KOPT-K1 (cell line): ENCODE measurements at regions not wholly inside any gene's neighbourhood (a gene's known extent, or its start where the extent isn't known, plus 50 kb on each side); places are given as distances from the start of the nearest gene placed in this dataset.

Experiments used
- H3K27ac ChIP-seq: fragments of 200-600 bp; sonication (generic); 2 replicates; pipeline ENCODE4 v1.5.1; 2016; ENCODE audit warnings: antibody characterized with exemption, mild to moderate bottlenecking, low read depth, low read length; ENCODE audit not compliant: poor library complexity, severe bottlenecking
- H3K36me3 ChIP-seq: fragments of 200-600 bp; sonication (generic); 2 replicates; pipeline ENCODE4 v1.5.1; 2017; ENCODE audit warnings: antibody characterized with exemption, mild to moderate bottlenecking, low read length, moderate library complexity; ENCODE audit not compliant: insufficient read depth
- H3K9me3 ChIP-seq: fragments of 200-600 bp; sonication (generic); 2 replicates; pipeline ENCODE4 v1.5.1; 2017; ENCODE audit warnings: antibody characterized with exemption, low read length, mild to moderate bottlenecking; ENCODE audit not compliant: insufficient read depth, poor library complexity, severe bottlenecking

DNA sequence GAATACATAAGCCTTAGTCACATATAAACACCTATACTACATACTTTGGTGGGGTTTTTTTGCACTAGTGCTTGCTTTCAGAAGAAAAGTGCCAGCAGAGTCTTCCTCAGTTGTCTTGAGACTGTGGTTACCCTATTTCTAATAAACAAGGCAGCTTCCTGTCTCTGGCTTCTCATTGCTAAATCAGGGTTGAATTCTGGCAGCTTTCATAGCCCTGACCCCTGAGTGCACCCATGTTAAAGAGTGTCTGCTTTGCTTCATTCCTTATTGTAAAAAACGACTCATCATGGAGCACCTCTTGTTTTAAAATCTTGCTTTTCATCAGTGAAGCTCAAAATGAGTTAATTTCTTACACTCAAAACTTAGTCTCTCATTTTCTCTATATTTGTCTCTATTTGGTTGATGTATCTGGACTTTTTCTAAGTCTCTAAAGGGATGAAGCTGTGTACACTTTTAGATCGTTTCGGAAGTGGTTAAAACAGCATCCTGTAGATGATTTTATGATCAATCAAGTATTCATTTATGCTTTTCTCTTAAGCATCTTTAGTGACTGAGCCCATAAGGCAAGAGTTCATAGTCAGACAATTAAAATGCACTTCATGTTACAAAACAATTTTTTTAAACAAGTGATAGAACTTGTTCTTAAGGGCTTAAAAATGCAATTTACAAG lies 72.1 kb downstream of the KLF12 start:
- H3K27ac ChIP-seq: peak overlapping the region; percentile 88

DNA sequence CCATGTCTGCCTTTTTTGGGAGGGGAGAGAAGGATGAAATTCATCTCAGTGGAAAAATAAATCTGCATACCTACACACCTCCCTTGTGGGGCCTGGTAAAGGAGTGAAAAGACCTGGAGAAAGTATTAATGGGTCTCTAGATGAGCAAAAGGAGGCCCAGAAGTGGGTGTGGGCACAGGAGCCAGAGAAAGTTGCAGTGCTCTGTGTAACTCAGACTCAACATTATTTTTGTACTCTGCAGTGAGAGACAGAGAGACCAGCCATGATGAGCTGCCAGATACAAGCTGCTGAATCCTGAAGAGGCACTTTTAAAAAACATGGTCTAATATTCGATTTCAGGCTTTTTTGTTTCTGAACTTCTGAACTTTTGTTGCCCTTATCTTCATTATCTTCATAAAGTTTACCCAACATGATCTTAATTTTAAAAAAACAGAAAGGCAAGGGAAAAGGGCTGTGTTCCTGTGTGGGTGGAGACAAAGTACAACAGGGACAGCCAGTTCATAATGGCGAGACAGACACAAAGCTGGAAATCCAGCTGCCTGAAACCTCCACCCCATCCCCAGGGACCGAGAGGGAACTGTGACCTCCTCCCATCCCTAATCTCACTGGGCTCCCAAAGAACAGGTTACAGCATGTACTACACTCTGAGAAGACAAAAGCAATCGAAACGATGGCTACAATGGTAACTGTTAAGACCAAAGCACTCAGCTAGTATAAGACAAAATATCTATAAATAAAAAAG lies 77.2 kb downstream of the KLF12 start:
- Histone ChIP-seq H3K27ac (peak overlapping the region; percentile 57), H3K9me3 (peaks cover 8% of the 10 kb centered on the region), H3K36me3 (no peaks in the 10 kb centered on the region)

More for the DNA sequence above, 72.1 kb downstream of the KLF12 start:
- Histone ChIP-seq H3K36me3 (no peaks in the 10 kb centered on the region), H3K9me3 (peaks cover 8% of the 10 kb centered on the region)

DNA sequence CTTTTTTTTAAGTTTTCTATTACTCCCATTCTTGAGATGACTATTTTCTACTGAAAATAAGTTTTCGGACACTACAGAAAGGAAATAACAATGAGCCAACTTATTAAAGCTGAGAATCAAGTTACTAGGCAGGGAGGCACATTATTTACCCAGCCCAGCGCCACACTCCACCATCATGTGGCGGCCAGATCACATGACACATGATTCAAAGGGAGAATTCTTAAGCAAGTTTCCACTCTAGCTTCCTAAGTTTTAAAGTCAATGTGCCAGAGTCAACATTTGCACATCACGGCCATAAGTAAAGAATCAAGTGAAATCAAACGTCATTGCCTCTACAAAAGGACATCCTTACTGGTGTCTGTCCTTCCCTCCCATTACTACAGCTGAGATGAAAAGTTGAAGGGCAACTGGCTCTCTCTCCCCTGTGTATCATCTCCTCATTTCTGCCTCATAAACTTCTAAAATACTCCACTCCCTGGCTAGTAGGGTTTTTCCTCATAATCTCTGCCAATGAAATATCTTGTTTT lies 81.7 kb downstream of the KLF12 start:
- Histone ChIP-seq H3K9me3 (no peaks in the 10 kb centered on the region), H3K36me3 (no peaks in the 10 kb centered on the region), H3K27ac (no peak overlapping the region)

GRCh38 chr13:74048756-74049155 lies 85.4 kb downstream of the KLF12 start:
- Histone ChIP-seq H3K27ac (no peak overlapping the region), H3K9me3 (no peaks in the 10 kb centered on the region), H3K36me3 (no peaks in the 10 kb centered on the region)

GRCh38 chr13:74047931-74048600 lies 86.1 kb downstream of the KLF12 start:
- Histone ChIP-seq H3K36me3 (no peaks in the 10 kb centered on the region), H3K9me3 (no peaks in the 10 kb centered on the region), H3K27ac (no peak overlapping the region)

- Histone ChIP-seq H3K27ac (no peak overlapping the region), H3K9me3 (no peaks in the 10 kb centered on the region)
Observed at GRCh38 chr13:74046431-74046830, 87.8 kb downstream of the KLF12 start.

GRCh38 chr13:74045583-74045982 lies 88.6 kb downstream of the KLF12 start:
- no peaks in the 10 kb centered on the region for H3K9me3 ChIP-seq
- H3K36me3 ChIP-seq: no peaks in the 10 kb centered on the region
- H3K27ac ChIP-seq: no peak overlapping the region

More at GRCh38 chr13:74046431-74046830, 87.8 kb downstream of the KLF12 start:
- H3K36me3 ChIP-seq: no peaks in the 10 kb centered on the region

DNA sequence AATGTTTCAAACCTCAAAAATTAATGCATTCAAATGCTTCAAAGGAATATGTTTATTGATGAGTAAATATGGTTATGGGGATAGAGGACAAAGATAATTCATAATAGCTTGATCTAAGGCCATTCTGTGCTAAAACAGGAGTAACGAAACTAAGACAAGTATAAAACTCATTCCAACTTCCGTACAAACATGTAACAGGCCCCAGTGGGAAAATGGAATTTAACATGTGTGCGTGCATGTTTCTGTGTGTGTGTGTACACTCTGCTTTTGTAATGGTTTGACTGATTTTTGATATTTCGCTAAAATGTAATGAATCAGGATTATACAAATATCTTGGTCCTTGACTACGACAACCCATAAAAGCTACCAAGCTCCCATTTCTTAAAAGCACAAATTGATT lies 91.0 kb downstream of the KLF12 start:
- no peak overlapping the region for H3K27ac ChIP-seq
- no peaks in the 10 kb centered on the region for H3K9me3 ChIP-seq
- H3K36me3 ChIP-seq: no peaks in the 10 kb centered on the region

DNA sequence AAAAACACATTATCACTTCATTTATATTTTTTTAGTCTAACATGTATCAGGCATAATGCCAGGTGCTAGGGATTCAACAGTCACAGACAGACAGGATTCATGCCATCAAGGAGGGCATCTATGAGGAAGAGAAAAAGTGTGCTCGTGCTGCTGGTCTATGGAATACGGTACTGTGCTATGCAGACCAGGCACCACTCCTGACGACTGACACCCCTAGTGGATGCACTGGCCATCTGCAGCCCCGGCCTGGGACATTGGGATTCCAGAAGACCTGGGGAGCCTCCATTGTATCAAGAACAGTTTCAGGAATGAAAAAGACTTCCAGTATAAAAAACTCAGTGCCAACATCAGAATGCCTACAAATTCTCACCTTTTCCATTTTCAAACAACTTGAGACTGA lies 94.0 kb downstream of the KLF12 start:
- no peak overlapping the region for H3K27ac ChIP-seq

DNA sequence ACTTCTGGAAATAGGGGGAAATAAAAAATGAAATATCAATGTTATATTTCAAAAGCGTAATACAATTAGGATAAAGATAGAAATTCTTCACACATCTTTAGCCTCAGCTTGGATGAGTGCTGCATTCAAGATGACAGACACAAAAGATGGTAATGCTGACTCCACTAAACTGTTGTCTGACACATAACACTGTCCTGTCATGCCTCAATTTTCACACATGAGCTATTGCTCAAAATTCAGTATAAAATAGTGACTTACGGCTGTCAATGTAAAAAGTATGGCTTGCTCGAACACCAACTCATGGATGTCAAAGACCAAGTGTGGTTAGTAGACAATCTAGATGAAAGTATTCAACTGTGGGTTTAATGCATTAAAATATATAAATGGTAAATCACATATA lies 94.5 kb downstream of the KLF12 start:
- no peaks in the 10 kb centered on the region for H3K9me3 ChIP-seq
- H3K36me3 ChIP-seq: no peaks in the 10 kb centered on the region
- no peak overlapping the region for H3K27ac ChIP-seq

More for the DNA sequence above, 94.0 kb downstream of the KLF12 start:
- H3K9me3 ChIP-seq: no peaks in the 10 kb centered on the region
- no peaks in the 10 kb centered on the region for H3K36me3 ChIP-seq

- H3K27ac ChIP-seq: no peak overlapping the region
- H3K36me3 ChIP-seq: no peaks in the 10 kb centered on the region
- no peaks in the 10 kb centered on the region for H3K9me3 ChIP-seq
Observed at GRCh38 chr13:74039154-74039553, 95.0 kb downstream of the KLF12 start.

GRCh38 chr13:74037762-74038161 lies 96.4 kb downstream of the KLF12 start:
- Histone ChIP-seq H3K27ac (no peak overlapping the region), H3K9me3 (no peaks in the 10 kb centered on the region)

DNA sequence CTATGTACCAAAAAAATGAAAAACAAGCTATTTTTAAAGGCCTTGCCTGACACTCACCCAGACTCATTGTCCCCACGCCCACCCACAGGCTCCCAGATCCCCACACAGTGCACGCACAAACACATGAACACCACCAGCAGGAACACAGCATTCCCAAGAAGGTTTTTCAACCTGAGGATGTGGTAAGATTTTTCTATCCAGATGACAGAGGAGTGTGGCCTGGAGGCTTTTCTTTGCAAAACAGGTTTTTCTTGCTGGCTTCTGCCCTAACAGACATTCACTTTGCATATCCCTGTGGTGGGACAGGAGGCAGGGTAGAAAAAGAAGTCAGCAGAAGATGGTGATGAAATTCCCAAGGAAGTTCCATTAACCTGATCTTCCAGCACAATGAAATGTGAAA lies 97.8 kb downstream of the KLF12 start:
- Histone ChIP-seq H3K36me3 (no peaks in the 10 kb centered on the region), H3K27ac (no peak overlapping the region), H3K9me3 (no peaks in the 10 kb centered on the region)

More at GRCh38 chr13:74037762-74038161, 96.4 kb downstream of the KLF12 start:
- no peaks in the 10 kb centered on the region for H3K36me3 ChIP-seq

GRCh38 chr13:74035896-74036295 lies 98.3 kb downstream of the KLF12 start:
- H3K27ac ChIP-seq: no peak overlapping the region
- no peaks in the 10 kb centered on the region for H3K9me3 ChIP-seq
- H3K36me3 ChIP-seq: no peaks in the 10 kb centered on the region

GRCh38 chr13:74032325-74032724 lies 101.9 kb downstream of the KLF12 start:
- Histone ChIP-seq H3K9me3 (no peaks in the 10 kb centered on the region), H3K27ac (no peak overlapping the region), H3K36me3 (no peaks in the 10 kb centered on the region)
